ENCODE measurements at regions not wholly inside any gene's neighbourhood (a gene's known extent, or its start where the extent isn't known, plus 50 kb on each side); places are given as distances from the start of the nearest gene placed in this dataset.

- Histone ChIP-seq H3K9me1 (ENCODE audit: control insufficient read depth, insufficient read depth, low read length) (no peaks in the 10 kb centered on the region), H3K4me1 (replicated peaks in 1 of 2; ENCODE audit: control insufficient read depth in 2 of 2, insufficient read depth in 2 of 2, low read length in 2 of 2) (no peaks in the 10 kb centered on the region), H3K9me3 (replicated peaks; ENCODE audit: control insufficient read depth, insufficient read depth, low read depth, low read length) (no peaks in the 10 kb centered on the region), H3K36me3 (ENCODE audit: control insufficient read depth, insufficient read depth, low read length) (no peaks in the 10 kb centered on the region), H3K4me2 (ENCODE audit: insufficient read depth, low read length) (no peak overlapping the region), H3K9ac (ENCODE audit: insufficient read depth in 1 of 2, low read depth in 2 of 2, low read length in 2 of 2) (no peak overlapping the region), H4K20me1 (replicated peaks; ENCODE audit: control insufficient read depth, insufficient read depth, low read length) (no peaks in the 10 kb centered on the region), H3K79me2 (ENCODE audit: control insufficient read depth, insufficient read depth, low read length) (no peaks in the 10 kb centered on the region), H3K4me3 (no peak overlapping the region), H2AFZ (ENCODE audit: low read depth, low read length) (no peak overlapping the region), H3K27me3 (ENCODE audit: control insufficient read depth in 2 of 2, insufficient read depth in 2 of 2, low read length in 2 of 2) (no peaks in the 10 kb centered on the region), H3K27ac (ENCODE audit: extremely low read depth, low read depth, low read length) (no peak overlapping the region)
- POLR2A ChIA-PET, result no interaction called here
- in situ Hi-C loops (cut with MboI), result no loop called here
- TF ChIP-seq POLR2H (tag; IDR thresholded peaks at IDR 0.05; ENCODE audit: low read depth) (no peak), BCOR (IDR thresholded peaks at IDR 0.05) (no peak)
- CTCF ChIA-PET (ENCODE audit: low intra/inter-chr PET ratio), result no interaction called here
- WGBS (ENCODE audit: insufficient coverage, low coverage, missing lambda C conversion rate), result 0% methylated on average over 1 of the region's 1 CpG
- ATAC-seq (no peak), FAIRE-seq (no peak), DNase-seq (ENCODE audit: extremely low read depth in 1 of 4, low spot score in 3 of 4) (no peak)
- BruUV-seq (replicated peaks), result no TSS peak
- intact Hi-C loops (cut with micrococcal nuclease), result no loop called here
These were observed 214.9 kb downstream of the SPANXN4 start for GRCh38 chrX:143240658-143241057.

- whole genome bisulfite sequencing (ENCODE audit: insufficient coverage, low coverage, missing lambda C conversion rate), result 2% methylated on average over 6 of the region's 7 CpGs
These were observed 205.8 kb downstream of the SPANXN4 start for GRCh38 chrX:143231492-143231891.

More at GRCh38 chrX:143231492-143231891, 205.8 kb downstream of the SPANXN4 start:
- no peak overlapping the region for H3K4me3 ChIP-seq
- H3K27ac ChIP-seq (ENCODE audit: extremely low read depth, low read depth, low read length), result no peak overlapping the region
- in situ Hi-C loops (cut with MboI) (no loop called here), intact Hi-C loops (cut with micrococcal nuclease) (no loop called here)
- no peaks in the 10 kb centered on the region for H3K27me3 ChIP-seq (ENCODE audit: control insufficient read depth in 2 of 2, insufficient read depth in 2 of 2, low read length in 2 of 2)
- BruUV-seq (replicated peaks), result no TSS peak
- no peaks in the 10 kb centered on the region for H3K9me3 ChIP-seq (replicated peaks; ENCODE audit: control insufficient read depth, insufficient read depth, low read depth, low read length)
- no peak overlapping the region for H3K9ac ChIP-seq (ENCODE audit: insufficient read depth in 1 of 2, low read depth in 2 of 2, low read length in 2 of 2)
- no peaks in the 10 kb centered on the region for H4K20me1 ChIP-seq (replicated peaks; ENCODE audit: control insufficient read depth, insufficient read depth, low read length)
- H3K36me3 ChIP-seq (ENCODE audit: control insufficient read depth, insufficient read depth, low read length), result no peaks in the 10 kb centered on the region
- no peak for TF ChIP-seq HMGN3 (IDR thresholded peaks at IDR 0.05; ENCODE audit: borderline replicate concordance, extremely low read depth, insufficient read length, low read depth, low read length)
- no peak for TF ChIP-seq SMAD3 (CRISPR knock-in tag; conservative IDR thresholded peaks at IDR 0.05)
- TF ChIP-seq ZNF124 (CRISPR knock-in tag; IDR thresholded peaks at IDR 0.05), result no peak
- TF ChIP-seq NFIX (CRISPR knock-in tag; IDR thresholded peaks at IDR 0.05; ENCODE audit: low read depth), result no peak
- TF ChIP-seq THRB (CRISPR knock-in tag; conservative IDR thresholded peaks at IDR 0.05), result no peak
- TF ChIP-seq PRPF4 (IDR thresholded peaks at IDR 0.05; ENCODE audit: insufficient read depth, low read depth, low read length, poor library complexity, severe bottlenecking), result no peak
- TF ChIP-seq SAP30 (IDR thresholded peaks at IDR 0.05; ENCODE audit: borderline replicate concordance, insufficient read depth, low read depth, low read length, poor library complexity, severe bottlenecking), result no peak
- no peak for TF ChIP-seq ZNF408 (CRISPR knock-in tag; IDR thresholded peaks at IDR 0.05; ENCODE audit: low read depth)
- no peak for TF ChIP-seq SOX6 (IDR thresholded peaks at IDR 0.05)
- TF ChIP-seq NFE2L1 (tag; IDR thresholded peaks at IDR 0.05; ENCODE audit: borderline replicate concordance, low read depth), result no peak
- TF ChIP-seq NCOR1 (IDR thresholded peaks at IDR 0.05), result no peak
- TF ChIP-seq SIN3B (IDR thresholded peaks at IDR 0.05; ENCODE audit: low read depth), result no peak
- TF ChIP-seq ZNF512 (tag; IDR thresholded peaks at IDR 0.05), result no peak
- H2AFZ ChIP-seq (ENCODE audit: low read depth, low read length), result no peak overlapping the region
- POLR2A ChIA-PET, result no interaction called here
- H3K4me1 ChIP-seq (replicated peaks in 1 of 2; ENCODE audit: control insufficient read depth in 2 of 2, insufficient read depth in 2 of 2, low read length in 2 of 2), result no peaks in the 10 kb centered on the region
- no peak for FAIRE-seq
- no peak for DNase-seq (ENCODE audit: extremely low read depth in 1 of 4, low spot score in 3 of 4)
- H3K79me2 ChIP-seq (ENCODE audit: control insufficient read depth, insufficient read depth, low read length), result no peaks in the 10 kb centered on the region
- CTCF ChIA-PET (ENCODE audit: low intra/inter-chr PET ratio), result no interaction called here
- no peak for ATAC-seq
- no peaks in the 10 kb centered on the region for H3K9me1 ChIP-seq (ENCODE audit: control insufficient read depth, insufficient read depth, low read length)
- H3K4me2 ChIP-seq (ENCODE audit: insufficient read depth, low read length), result no peak overlapping the region
